A673 (cell line): ENCODE measurements at regions not wholly inside any gene's neighbourhood (a gene's known extent, or its start where the extent isn't known, plus 50 kb on each side); places are given as distances from the start of the nearest gene placed in this dataset.

Experiments used
- BruUV-seq: library from RNA; stranded (reverse); fragments of 400-500 nt; replicated peaks from 2 replicates; lab custom pipeline; 2021; lab: Mats Ljungman, UMichigan
- CTCF ChIA-PET: fragments of 300-600 bp; sonication (Branson Sonifier 250); formaldehyde crosslinking; loops from one replicate; lab custom pipeline; 2022; ENCODE audit warnings: antibody characterized with exemption; lab: Charles Lee
- POLR2A ChIA-PET: fragments of 300-600 bp; sonication (Branson Sonifier 250); formaldehyde crosslinking; loops from one replicate; lab custom pipeline; 2022; ENCODE audit warnings: antibody characterized with exemption; ENCODE audit not compliant: low non-redundant PET; lab: Charles Lee
- DNase-seq: peaks from one replicate; pipeline ENCODE4 v3.0.0-alpha.2; 2015; ENCODE audit warnings: low spot score
- H3K27ac ChIP-seq: fragments of 200-600 bp; sonication (generic); 2 replicates; pipeline ENCODE4 v1.5.1; 2016; ENCODE audit warnings: mixed run types, low read depth, mild to moderate bottlenecking, mixed read lengths, antibody characterized with exemption, low read length; ENCODE audit not compliant: poor library complexity, severe bottlenecking
- H3K27me3 ChIP-seq: fragments of 200-600 bp; sonication (generic); replicated peaks from 2 replicates; pipeline ENCODE4 v1.6.1; 2017; ENCODE audit warnings: mixed run types, low read depth, mild to moderate bottlenecking, mixed read lengths, antibody characterized with exemption, low read length; ENCODE audit not compliant: insufficient read depth, poor library complexity
- H3K36me3 ChIP-seq: fragments of 200-600 bp; sonication (generic); 2 replicates; pipeline ENCODE4 v1.6.1; 2016; ENCODE audit warnings: mixed run types, mild to moderate bottlenecking, mixed read lengths, antibody characterized with exemption, low read length; ENCODE audit not compliant: insufficient read depth, poor library complexity, severe bottlenecking
- H3K4me1 ChIP-seq: fragments of 200-600 bp; sonication (generic); 2 replicates; pipeline ENCODE4 v1.6.1; 2017; ENCODE audit warnings: mixed run types, mild to moderate bottlenecking, mixed read lengths, antibody characterized with exemption, low read length; ENCODE audit not compliant: insufficient read depth, poor library complexity, severe bottlenecking
- H3K4me3 ChIP-seq: fragments of 200-600 bp; sonication (generic); 2 replicates; pipeline ENCODE4 v1.5.1; 2016; ENCODE audit warnings: low read depth, mixed run types, mild to moderate bottlenecking, mixed read lengths, low read length; ENCODE audit not compliant: poor library complexity, severe bottlenecking
- H3K9me3 ChIP-seq: fragments of 200-600 bp; sonication (generic); 2 replicates; pipeline ENCODE4 v1.6.1; 2016; ENCODE audit warnings: mixed run types, low read depth, mild to moderate bottlenecking, mixed read lengths, antibody characterized with exemption, low read length; ENCODE audit not compliant: poor library complexity, severe bottlenecking
- EZH2 ChIP-seq: fragments of 200-600 bp; sonication (generic); IDR thresholded peaks from 2 replicates; pipeline ENCODE4 v1.6.1; 2017; ENCODE audit warnings: borderline replicate concordance, low read depth, mild to moderate bottlenecking, mixed read lengths, antibody characterized with exemption, low read length; ENCODE audit not compliant: poor library complexity, severe bottlenecking
- intact Hi-C: fragments of 100-400 bp; cut with micrococcal nuclease; formaldehyde crosslinking; loops from one replicate; pipeline ENCODE4 v1.10.0; 2022; ENCODE audit not compliant: unreplicated experiment
- TF ChIP-seq, protein P1 (sequence below): fragments of 300-800, 200-600 bp; sonication (generic); conservative IDR thresholded peaks from 2 replicates; pipeline ENCODE4 v1.5.1; 2017; ENCODE audit warnings: low read depth, mild to moderate bottlenecking, antibody characterized with exemption, low read length, moderate library complexity, mixed read lengths

- TF ChIP-seq EZH2 = no peak
- TF ChIP-seq, protein P1, sequence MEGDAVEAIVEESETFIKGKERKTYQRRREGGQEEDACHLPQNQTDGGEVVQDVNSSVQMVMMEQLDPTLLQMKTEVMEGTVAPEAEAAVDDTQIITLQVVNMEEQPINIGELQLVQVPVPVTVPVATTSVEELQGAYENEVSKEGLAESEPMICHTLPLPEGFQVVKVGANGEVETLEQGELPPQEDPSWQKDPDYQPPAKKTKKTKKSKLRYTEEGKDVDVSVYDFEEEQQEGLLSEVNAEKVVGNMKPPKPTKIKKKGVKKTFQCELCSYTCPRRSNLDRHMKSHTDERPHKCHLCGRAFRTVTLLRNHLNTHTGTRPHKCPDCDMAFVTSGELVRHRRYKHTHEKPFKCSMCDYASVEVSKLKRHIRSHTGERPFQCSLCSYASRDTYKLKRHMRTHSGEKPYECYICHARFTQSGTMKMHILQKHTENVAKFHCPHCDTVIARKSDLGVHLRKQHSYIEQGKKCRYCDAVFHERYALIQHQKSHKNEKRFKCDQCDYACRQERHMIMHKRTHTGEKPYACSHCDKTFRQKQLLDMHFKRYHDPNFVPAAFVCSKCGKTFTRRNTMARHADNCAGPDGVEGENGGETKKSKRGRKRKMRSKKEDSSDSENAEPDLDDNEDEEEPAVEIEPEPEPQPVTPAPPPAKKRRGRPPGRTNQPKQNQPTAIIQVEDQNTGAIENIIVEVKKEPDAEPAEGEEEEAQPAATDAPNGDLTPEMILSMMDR = no peak
- Histone ChIP-seq H3K4me1 (peaks cover 36% of the 10 kb centered on the region), H3K27ac (peak overlapping the region; percentile 13), H3K9me3 (no peaks in the 10 kb centered on the region), H3K27me3 (no peaks in the 10 kb centered on the region), H3K4me3 (no peak overlapping the region), H3K36me3 (no peaks in the 10 kb centered on the region)
- BruUV-seq = no TSS peak
- peak; percentile 62 for DNase-seq
- POLR2A ChIA-PET = interaction anchor here (0.6 kb wide), 1 partner anchor 28 kb away, joined by 4 read pairs; no protein-coding TSS in a partner anchor
- intact Hi-C loops = no loop called here
- CTCF ChIA-PET = no interaction called here
These were observed 116.6 kb upstream of the PELI1 start for GRCh38 chr2:64260817-64261216.

DNA sequence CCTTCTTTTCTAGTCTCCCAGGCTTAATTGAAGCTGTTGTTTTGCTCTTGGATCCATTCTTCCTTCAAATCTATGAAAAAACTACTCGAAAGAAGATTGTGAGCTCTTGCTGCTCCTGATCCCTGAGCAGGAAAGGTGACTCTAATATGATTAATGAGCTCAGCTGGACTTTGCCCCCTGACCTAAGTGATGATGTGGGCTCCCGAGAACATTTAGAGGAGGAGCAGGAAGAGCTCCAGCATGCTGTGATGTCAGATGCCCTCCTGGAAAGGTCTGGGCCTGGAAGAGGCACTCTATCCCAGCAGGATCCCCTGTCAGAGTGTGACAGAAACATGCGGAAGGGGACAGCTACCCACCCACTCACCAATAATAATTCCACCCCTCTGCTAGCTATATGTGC lies 117.9 kb upstream of the PELI1 start:
- ChIA-PET POLR2A (no interaction called here), CTCF (no interaction called here)
- TF ChIP-seq, protein P1 = no peak
- no peak for TF ChIP-seq EZH2
- no peak for DNase-seq
- Histone ChIP-seq H3K36me3 (no peaks in the 10 kb centered on the region), H3K9me3 (no peaks in the 10 kb centered on the region), H3K27me3 (no peaks in the 10 kb centered on the region), H3K27ac (no peak overlapping the region), H3K4me3 (no peak overlapping the region), H3K4me1 (peaks cover 36% of the 10 kb centered on the region)
- BruUV-seq = no TSS peak
- intact Hi-C loops = no loop called here

GRCh38 chr2:64262816-64263215 lies 118.6 kb upstream of the PELI1 start:
- intact Hi-C loops = no loop called here
- H3K36me3 ChIP-seq = no peaks in the 10 kb centered on the region
- no peak for DNase-seq
- H3K27me3 ChIP-seq = no peaks in the 10 kb centered on the region
- POLR2A ChIA-PET = no interaction called here
- CTCF ChIA-PET = no interaction called here
- TF ChIP-seq EZH2 = no peak
- TF ChIP-seq, protein P1 = no peak
- BruUV-seq = no TSS peak
- no peak overlapping the region for H3K4me3 ChIP-seq
- no peaks in the 10 kb centered on the region for H3K9me3 ChIP-seq
- peaks cover 36% of the 10 kb centered on the region for H3K4me1 ChIP-seq
- no peak overlapping the region for H3K27ac ChIP-seq
